ENCODE measurements at regions not wholly inside any gene's neighbourhood (a gene's known extent, or its start where the extent isn't known, plus 50 kb on each side); places are given as distances from the start of the nearest gene placed in this dataset.

DNA sequence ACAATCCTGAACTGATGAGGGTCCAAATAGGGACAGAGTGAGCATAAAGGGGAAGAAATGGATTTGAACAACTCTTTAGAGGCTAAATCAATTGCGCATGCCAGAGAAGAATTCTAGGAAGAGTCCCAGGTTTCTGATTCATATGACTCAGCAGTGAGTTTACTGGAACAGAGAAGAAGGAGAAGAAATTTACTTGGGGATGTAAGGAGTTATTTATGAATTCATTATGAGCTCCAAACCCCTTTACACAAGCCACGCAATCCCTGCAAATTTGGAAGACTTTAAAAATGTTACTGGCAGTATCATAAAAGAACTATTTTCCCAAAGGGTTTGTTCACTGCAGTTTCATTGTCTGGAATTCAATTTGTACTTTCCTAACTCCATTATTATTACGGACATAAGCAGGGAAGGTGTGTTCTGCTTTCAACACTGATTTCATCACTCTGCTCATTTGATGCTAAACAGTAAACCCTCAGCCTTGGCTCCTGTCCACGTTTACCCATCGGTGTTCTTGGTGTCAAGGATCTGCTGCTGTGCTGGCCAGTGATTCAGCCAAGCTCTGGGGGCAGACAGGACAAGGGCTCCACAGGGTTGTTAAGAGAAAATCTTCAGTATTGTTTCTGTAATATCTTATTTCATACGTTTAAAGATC, 273.7 kb downstream of the HNRNPD start:
- H3K4me2 ChIP-seq: no peak overlapping the region
- no peaks in the 10 kb centered on the region for H3K36me3 ChIP-seq
- Mint-ChIP-seq H3K27me3 (ENCODE audit: insufficient read depth, low read depth) (peaks cover 8% of the 10 kb centered on the region), H3K4me3 (no peak overlapping the region), H3K27ac (no peak overlapping the region), H3K9me3 (no peaks in the 10 kb centered on the region), H3K36me3 (no peaks in the 10 kb centered on the region), H3K4me1 (peaks cover 12% of the 10 kb centered on the region)
- TF ChIP-seq EZH2 (IDR thresholded peaks at IDR 0.05) (no peak), EZH2phosphoT487 (IDR thresholded peaks at IDR 0.05) (no peak)
- TF ChIP-seq, protein P1, sequence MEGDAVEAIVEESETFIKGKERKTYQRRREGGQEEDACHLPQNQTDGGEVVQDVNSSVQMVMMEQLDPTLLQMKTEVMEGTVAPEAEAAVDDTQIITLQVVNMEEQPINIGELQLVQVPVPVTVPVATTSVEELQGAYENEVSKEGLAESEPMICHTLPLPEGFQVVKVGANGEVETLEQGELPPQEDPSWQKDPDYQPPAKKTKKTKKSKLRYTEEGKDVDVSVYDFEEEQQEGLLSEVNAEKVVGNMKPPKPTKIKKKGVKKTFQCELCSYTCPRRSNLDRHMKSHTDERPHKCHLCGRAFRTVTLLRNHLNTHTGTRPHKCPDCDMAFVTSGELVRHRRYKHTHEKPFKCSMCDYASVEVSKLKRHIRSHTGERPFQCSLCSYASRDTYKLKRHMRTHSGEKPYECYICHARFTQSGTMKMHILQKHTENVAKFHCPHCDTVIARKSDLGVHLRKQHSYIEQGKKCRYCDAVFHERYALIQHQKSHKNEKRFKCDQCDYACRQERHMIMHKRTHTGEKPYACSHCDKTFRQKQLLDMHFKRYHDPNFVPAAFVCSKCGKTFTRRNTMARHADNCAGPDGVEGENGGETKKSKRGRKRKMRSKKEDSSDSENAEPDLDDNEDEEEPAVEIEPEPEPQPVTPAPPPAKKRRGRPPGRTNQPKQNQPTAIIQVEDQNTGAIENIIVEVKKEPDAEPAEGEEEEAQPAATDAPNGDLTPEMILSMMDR (IDR thresholded peaks at IDR 0.05): no peak
- H3K9ac ChIP-seq: no peak overlapping the region
- no peak overlapping the region for H3K27ac ChIP-seq
- H3K4me3 ChIP-seq: no peak overlapping the region
- DNase-seq (ENCODE audit: low spot score): no peak
- H3K9me3 ChIP-seq (ENCODE audit: low read depth): no peaks in the 10 kb centered on the region
- no peaks in the 10 kb centered on the region for H3F3A ChIP-seq (ENCODE audit: low read depth)
- no peaks in the 10 kb centered on the region for H3K79me2 ChIP-seq (ENCODE audit: low read depth)
- no peaks in the 10 kb centered on the region for H4K20me1 ChIP-seq (ENCODE audit: low read depth)
- H2AFZ ChIP-seq (replicated peaks): no peak overlapping the region
- no peaks in the 10 kb centered on the region for H3K27me3 ChIP-seq
- H3K4me1 ChIP-seq: no peaks in the 10 kb centered on the region

DNA sequence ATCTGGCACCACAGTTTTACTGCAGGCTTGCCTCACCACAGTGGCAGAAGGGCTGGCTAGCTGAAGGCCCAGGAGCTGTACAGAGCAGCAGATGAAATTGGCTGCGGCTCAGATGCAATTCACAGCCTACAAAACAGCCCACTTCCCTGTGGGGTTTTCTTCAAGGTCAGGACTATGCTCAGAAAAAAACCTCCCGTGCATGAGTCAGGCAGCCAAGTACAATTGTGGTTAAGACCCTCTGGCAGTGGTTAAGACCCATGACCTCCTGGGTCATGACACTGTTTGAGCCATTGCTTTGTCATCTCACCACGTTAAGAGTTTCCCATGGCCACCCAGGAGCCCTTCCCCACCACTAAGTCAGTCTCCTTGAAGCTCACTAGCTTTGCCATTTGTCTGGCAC, 276.3 kb downstream of the HNRNPD start:
- Histone ChIP-seq H3K9me3 (ENCODE audit: low read depth) (no peaks in the 10 kb centered on the region), H3K27ac (no peak overlapping the region), H3K36me3 (no peaks in the 10 kb centered on the region), H4K20me1 (ENCODE audit: low read depth) (no peaks in the 10 kb centered on the region), H2AFZ (replicated peaks) (no peak overlapping the region), H3K79me2 (ENCODE audit: low read depth) (no peaks in the 10 kb centered on the region), H3K9ac (no peak overlapping the region), H3K27me3 (no peaks in the 10 kb centered on the region), H3F3A (ENCODE audit: low read depth) (no peaks in the 10 kb centered on the region), H3K4me2 (no peak overlapping the region), H3K4me1 (no peaks in the 10 kb centered on the region), H3K4me3 (no peak overlapping the region)
- peaks cover 6% of the 10 kb centered on the region for H3K27me3 Mint-ChIP-seq (ENCODE audit: insufficient read depth, low read depth)
- H3K9me3 Mint-ChIP-seq: no peaks in the 10 kb centered on the region
- H3K4me1 Mint-ChIP-seq: peaks cover 12% of the 10 kb centered on the region
- no peak overlapping the region for H3K4me3 Mint-ChIP-seq
- H3K27ac Mint-ChIP-seq: no peak overlapping the region
- TF ChIP-seq, protein P1 (IDR thresholded peaks at IDR 0.05): no peak
- TF ChIP-seq EZH2phosphoT487 (IDR thresholded peaks at IDR 0.05) (no peak), EZH2 (IDR thresholded peaks at IDR 0.05) (no peak)
- DNase-seq (ENCODE audit: low spot score): no peak
- no peaks in the 10 kb centered on the region for H3K36me3 Mint-ChIP-seq

DNA sequence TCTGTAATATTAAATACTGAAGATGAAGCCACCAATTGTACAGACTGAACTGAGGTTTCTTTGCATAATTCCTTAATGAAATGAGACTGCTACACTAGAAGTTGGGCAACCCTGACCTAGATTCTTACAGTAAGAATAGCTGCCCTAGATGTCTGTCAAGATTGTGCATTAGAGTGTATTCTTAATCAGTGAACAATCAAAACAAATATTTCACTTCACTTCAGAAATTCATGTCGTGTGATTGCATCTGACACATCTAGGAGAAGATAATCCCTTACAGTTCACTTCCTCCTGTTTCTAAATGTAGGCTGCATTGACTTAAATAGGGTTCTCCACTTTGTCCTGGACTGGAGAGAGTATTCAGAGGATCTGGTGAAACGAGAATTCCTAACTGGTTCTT, 283.1 kb downstream of the HNRNPD start:
- H3K79me2 ChIP-seq (ENCODE audit: low read depth): no peaks in the 10 kb centered on the region
- no peaks in the 10 kb centered on the region for H3K36me3 ChIP-seq
- H3F3A ChIP-seq (ENCODE audit: low read depth): no peaks in the 10 kb centered on the region
- H3K4me3 ChIP-seq: no peak overlapping the region
- TF ChIP-seq, protein P1 (IDR thresholded peaks at IDR 0.05): no peak
- TF ChIP-seq EZH2 (IDR thresholded peaks at IDR 0.05) (no peak), EZH2phosphoT487 (IDR thresholded peaks at IDR 0.05) (no peak)
- no peaks in the 10 kb centered on the region for H3K4me1 ChIP-seq
- no peak overlapping the region for H3K9ac ChIP-seq
- no peak overlapping the region for H3K4me2 ChIP-seq
- Mint-ChIP-seq H3K4me3 (no peak overlapping the region), H3K36me3 (no peaks in the 10 kb centered on the region), H3K27me3 (ENCODE audit: insufficient read depth, low read depth) (peaks cover 3% of the 10 kb centered on the region), H3K27ac (no peak overlapping the region), H3K4me1 (no peaks in the 10 kb centered on the region), H3K9me3 (peaks cover 2% of the 10 kb centered on the region)
- H3K27me3 ChIP-seq: no peaks in the 10 kb centered on the region
- no peak for DNase-seq (ENCODE audit: low spot score)
- H3K9me3 ChIP-seq (ENCODE audit: low read depth): no peaks in the 10 kb centered on the region
- H4K20me1 ChIP-seq (ENCODE audit: low read depth): no peaks in the 10 kb centered on the region
- no peak overlapping the region for H2AFZ ChIP-seq (replicated peaks)
- no peak overlapping the region for H3K27ac ChIP-seq

Data from neural progenitor cell (in vitro differentiated cells).